GM18909 (cell line): ENCODE measurements at regions not wholly inside any gene's neighbourhood (a gene's known extent, or its start where the extent isn't known, plus 50 kb on each side); places are given as distances from the start of the nearest gene placed in this dataset.
"Not testable (repeated sequence)": the region's sequence is repeated elsewhere in the genome, so short reads cannot be mapped to it uniquely, and the experiment has no call there.

Experiments
- ATAC-seq: cut with Tn5 transposase; IDR thresholded peaks from one replicate; pipeline ENCODE4 v1.9.1; 2021; ENCODE audit warnings: mild to moderate bottlenecking; ENCODE audit not compliant: unreplicated experiment, poor library complexity

GRCh38 chr10:131831561-131831960 lies 69.2 kb upstream of the PPP2R2D start:
- ATAC-seq: no peak

GRCh38 chr10:131832056-131832685 lies 68.6 kb upstream of the PPP2R2D start:
- ATAC-seq: no peak

- ATAC-seq: no peak
Observed at GRCh38 chr10:131833013-131833412, 67.8 kb upstream of the PPP2R2D start.

GRCh38 chr10:131833446-131834080 lies 67.2 kb upstream of the PPP2R2D start:
- no peak for ATAC-seq

GRCh38 chr10:131834152-131834810 lies 66.5 kb upstream of the PPP2R2D start:
- no peak for ATAC-seq

- no peak for ATAC-seq
Observed at GRCh38 chr10:131838966-131839742, 61.7 kb upstream of the PPP2R2D start.

GRCh38 chr10:131839880-131840787 lies 60.7 kb upstream of the PPP2R2D start:
- ATAC-seq: not testable (repeated sequence)

GRCh38 chr10:131840788-131841118 lies 60.1 kb upstream of the PPP2R2D start:
- no peak for ATAC-seq

- no peak for ATAC-seq
Observed at GRCh38 chr10:131841131-131841660, 59.6 kb upstream of the PPP2R2D start.

GRCh38 chr10:131841661-131842139 lies 59.1 kb upstream of the PPP2R2D start:
- no peak for ATAC-seq

- no peak for ATAC-seq
Observed at GRCh38 chr10:131842351-131843088, 58.3 kb upstream of the PPP2R2D start.

GRCh38 chr10:131843089-131843595 lies 57.7 kb upstream of the PPP2R2D start:
- no peak for ATAC-seq

- no peak for ATAC-seq
Observed at GRCh38 chr10:131843881-131844284, 56.9 kb upstream of the PPP2R2D start.

- ATAC-seq: no peak
Observed at GRCh38 chr10:131844529-131845084, 56.2 kb upstream of the PPP2R2D start.

- no peak for ATAC-seq
Observed at GRCh38 chr10:131845505-131846239, 55.1 kb upstream of the PPP2R2D start.

- ATAC-seq: no peak
Observed at GRCh38 chr10:131846240-131847101, 54.3 kb upstream of the PPP2R2D start.

GRCh38 chr10:131847241-131847783 lies 53.5 kb upstream of the PPP2R2D start:
- ATAC-seq: no peak
